ENCODE measurements at regions not wholly inside any gene's neighbourhood (a gene's known extent, or its start where the extent isn't known, plus 50 kb on each side); places are given as distances from the start of the nearest gene placed in this dataset.
A peak's percentile ranks its signal among the peaks of the same experiment; 100 is the strongest.

DNA sequence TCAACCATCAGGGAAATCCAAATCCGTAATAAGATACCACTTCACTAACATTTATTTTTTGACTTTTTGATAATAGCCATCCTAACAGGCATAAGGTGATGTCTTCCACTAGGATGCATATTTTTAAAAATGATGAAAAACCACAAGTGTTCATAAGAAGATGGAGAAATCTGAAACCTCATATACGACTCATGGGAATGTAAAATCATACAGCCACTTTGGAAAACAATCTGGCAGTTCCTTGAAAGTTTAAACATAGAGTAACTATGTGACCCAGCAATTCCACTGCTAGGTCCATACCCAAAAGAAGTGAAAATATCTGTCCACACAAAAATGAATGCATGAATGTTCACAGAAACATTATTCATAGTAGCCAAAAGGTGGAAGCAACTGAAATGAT lies 431.0 kb downstream of the ENC1 start:
- FAIRE-seq (no peak), DNase-seq (ENCODE audit: insufficient read length, low spot score) (no peak)

DNA sequence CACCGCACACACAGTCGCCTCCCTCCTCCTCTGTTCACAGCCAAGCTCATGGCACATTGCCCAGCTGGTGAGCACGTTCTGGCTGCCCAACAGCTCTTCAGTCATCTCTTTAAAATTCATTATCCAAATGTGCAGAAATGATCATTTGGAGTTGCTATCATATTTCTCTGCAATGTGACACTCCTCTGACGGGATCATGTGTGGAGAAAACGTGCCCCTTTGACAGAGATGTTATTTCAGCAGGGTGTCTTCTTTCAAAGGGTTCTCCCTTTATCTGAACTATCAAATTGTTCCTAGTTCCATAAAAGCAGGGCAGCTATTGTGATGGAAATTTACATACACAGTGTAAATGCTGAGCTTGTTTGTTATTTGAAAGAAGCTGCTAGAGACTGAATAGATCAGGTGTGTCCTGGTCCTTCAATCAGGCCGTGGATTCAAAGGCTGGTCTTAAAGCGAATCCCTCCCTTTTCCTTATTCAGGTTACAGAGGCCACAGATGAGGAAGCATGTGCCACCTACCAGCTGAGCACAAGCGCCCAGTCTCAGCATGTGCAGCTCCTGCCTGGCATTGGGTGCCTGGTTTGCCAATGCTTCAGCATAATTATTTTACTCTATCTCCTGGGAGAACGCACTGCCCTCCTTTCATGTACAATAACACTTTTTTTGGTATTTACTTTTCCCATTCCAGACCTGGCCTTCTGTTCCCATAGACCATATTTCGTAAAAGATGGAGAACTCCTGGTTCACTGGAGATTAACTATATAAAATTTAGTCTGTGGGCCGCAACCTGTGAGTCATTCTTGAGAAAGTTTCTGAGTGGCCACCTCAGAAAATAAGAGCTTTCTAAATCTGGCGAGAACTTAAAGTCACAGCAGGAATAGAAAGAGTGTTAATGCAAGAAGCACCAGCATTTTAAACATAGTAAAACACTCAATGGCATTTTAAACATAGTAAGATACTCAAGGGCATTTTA lies 433.7 kb downstream of the ENC1 start:
- DNase-seq (ENCODE audit: insufficient read length, low spot score) (no peak), FAIRE-seq (no peak)

- DNase-seq (ENCODE audit: insufficient read length, low spot score): no peak
- no peak for FAIRE-seq
Measured at GRCh38 chr5:74205767-74206578, 434.6 kb downstream of the ENC1 start.

DNA sequence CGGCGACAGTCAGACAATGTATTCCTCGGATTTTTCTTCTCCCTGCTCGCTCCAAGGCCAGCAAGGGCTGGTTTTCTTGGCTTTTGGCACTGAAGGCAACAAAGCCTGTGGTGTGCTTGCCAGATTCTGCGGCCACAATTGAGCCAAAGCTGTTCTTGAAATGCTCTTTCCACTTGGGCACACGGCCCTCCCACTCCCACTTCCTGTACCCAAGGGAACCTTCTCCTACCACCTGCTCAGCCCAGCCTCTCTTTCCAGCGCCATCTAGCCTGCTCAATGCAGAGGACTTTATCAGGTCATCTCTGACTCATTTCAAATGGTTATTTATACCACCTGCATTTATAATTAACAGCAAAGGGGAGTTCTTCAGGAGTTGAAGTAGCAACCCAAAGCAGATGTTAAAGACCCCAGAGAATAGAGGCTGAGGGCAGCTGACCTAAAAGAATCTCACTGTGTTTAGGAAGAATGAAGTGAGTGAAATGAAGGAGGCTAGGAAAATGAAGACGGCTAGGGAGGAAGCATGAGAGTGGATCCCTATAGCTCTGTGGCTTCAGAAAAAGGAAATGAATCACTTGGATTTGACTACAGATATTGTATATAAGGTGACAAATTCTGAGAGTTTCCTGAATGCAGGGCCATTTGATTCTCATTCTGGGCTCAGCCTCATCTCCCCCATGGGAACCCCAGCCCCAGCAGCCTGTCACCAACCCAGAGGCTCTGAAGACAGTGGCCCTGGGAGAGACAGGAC lies 439.0 kb downstream of the ENC1 start:
- DNase-seq (ENCODE audit: insufficient read length, low spot score) (peak; percentile 14), FAIRE-seq (peak; percentile 91)

DNA sequence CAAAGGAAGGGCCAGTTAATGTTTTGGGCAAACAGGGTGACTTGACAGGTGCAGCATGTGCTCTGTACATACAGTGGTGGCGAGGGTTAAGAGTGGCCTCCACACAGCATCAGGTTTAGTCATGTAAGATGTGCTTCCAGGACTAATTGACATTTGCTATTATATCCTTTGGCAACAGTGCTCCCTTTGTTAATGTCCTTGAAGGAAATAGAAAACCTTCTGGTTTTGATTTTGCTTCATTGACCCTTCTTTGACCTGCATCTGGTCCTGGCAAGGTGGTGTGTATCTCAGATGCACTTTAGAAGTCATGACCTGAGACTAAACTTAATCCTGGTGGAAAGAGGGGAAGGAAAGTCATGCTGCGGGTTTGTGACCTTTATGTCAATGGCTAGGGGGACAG lies 440.0 kb downstream of the ENC1 start:
- peak; percentile 53 for FAIRE-seq
- DNase-seq (ENCODE audit: insufficient read length, low spot score): no peak

DNA sequence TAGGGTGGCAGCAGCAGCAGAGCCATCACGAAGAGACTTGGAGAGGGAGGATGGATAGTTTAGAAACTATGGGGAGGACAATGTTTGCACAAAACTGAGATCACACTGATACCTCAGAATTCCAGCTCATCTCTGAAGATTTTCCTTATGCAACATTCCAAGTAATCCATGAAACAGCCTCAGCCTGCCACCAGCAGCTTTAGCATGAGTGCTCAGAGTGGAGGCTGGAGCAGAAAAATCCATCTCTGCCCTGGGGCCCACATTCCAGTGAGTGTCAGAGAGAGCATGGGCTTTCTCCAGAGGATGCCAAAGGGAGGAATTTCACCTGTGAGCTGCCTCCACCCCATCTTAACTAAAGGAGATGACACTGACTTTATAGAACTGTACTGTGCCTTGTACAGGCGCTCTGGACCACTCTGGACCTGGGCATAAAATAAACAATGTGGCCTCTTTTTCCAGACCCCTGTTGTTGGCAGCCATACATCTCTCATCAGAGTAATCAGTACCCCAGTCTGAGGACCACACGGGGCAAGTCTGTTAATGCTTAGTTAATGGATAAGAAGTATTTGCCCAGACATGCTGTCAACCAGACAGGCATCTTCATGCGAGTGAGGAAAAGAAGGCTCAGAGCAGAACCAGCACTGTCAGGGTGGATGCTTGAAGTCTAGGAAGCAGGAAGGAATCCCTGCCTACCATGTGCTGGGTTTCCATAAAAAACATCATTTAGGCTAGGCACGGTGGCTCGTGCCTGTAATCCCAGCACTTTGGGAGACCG lies 440.9 kb downstream of the ENC1 start:
- no peak for FAIRE-seq
- DNase-seq (ENCODE audit: insufficient read length, low spot score): no peak

- no peak for DNase-seq (ENCODE audit: insufficient read length, low spot score)
Measured at GRCh38 chr5:74199005-74199404, 441.5 kb downstream of the ENC1 start.

GRCh38 chr5:74198156-74198555 lies 442.4 kb downstream of the ENC1 start:
- FAIRE-seq (no peak), DNase-seq (ENCODE audit: insufficient read length, low spot score) (no peak)

More at GRCh38 chr5:74199005-74199404, 441.5 kb downstream of the ENC1 start:
- FAIRE-seq: peak; percentile 76

DNA sequence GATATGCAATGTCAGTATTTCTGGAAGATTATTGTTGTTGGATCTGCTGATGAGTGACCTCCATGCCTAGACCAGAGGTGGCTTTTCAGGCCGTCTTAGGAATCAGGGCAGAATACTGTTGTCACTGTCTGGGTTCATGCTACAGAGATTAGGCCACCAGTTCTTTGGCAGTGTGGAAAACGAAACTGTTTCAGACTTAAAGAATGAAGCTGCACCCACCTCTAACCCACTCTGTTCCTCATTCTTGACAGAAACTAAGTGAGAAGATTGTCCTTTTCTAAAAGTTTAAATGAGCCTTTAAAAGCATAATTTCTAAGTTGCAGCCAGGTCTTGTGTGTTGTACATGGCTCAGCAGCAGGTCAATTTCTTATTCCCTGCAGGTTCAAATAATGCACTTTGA lies 444.3 kb downstream of the ENC1 start:
- peak; percentile 79 for FAIRE-seq
- DNase-seq (ENCODE audit: insufficient read length, low spot score): no peak

DNA sequence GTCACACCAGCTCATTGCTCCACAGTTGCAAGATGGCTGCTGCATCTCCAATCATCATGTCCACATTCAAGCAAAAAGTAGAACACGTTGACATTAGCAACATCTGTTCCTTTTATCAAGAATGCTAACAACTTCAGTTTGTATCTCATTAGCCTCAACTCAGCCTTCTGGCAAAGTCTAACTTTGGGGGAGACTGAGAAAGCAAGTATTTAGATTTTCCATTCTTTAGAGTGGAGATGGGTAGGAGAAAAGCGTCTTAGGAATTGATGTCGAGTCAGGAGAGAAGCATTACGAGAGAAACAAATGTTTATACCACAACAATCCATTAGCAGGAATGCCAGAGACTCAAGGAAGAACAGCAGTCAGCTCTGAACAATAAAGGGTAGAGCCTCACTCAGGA lies 446.3 kb downstream of the ENC1 start:
- DNase-seq (ENCODE audit: insufficient read length, low spot score) (no peak), FAIRE-seq (no peak)

DNA sequence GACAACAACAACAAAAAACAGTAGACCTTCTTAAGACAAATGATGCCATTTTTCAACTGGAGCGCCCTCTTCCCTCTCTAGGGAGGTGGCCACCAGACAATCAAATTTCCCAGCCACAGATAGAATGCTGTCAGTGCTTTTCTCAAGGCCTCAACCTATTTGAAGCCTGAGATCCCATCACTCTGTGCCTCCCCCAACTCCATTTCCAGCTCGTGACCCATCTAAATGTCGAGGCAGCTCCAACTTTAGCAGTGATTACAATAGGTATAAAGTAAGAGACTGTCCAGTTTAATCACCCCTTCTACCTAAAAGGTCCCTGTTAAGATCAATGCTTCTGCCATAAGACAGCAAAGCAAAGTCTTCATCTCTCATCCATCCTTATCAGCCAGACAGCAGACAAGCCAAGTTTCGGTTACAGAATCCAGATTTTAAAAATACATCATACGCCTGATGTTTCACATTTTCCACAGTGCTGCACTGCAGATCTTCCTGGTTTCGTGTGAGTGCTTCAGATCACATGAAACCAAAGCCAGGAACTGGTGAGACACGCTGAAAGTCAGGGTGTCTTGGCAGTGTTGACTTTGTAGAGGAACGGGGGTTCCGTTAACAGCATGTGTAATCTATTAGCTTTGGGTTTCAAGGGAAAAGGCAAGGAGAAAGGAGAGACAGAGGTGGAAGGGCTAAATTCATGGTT lies 447.8 kb downstream of the ENC1 start:
- FAIRE-seq (peak; percentile 37), DNase-seq (ENCODE audit: insufficient read length, low spot score) (no peak)

- no peak for DNase-seq (ENCODE audit: insufficient read length, low spot score)
- FAIRE-seq: no peak
Measured at GRCh38 chr5:74188351-74189105, 452.0 kb downstream of the ENC1 start.

DNA sequence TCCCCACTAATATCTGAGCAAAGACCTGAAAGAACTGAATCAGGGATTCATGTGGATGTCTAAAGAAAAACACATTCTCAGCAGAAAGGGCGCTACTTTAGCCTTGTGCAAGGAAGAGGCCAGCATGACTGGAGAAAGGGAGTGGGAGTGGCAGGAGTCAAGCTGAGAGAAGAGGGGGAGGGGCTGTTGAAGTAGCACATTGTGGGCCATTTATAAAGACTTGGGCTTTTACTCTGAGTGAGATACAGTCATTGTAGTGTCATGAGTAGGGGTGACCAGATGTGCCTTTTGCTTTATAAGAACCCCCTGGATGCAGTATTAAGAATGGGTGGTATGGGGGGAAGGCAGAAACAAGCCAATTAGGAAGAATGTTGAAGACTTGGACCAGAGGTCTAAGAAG lies 452.8 kb downstream of the ENC1 start:
- FAIRE-seq: no peak
- DNase-seq (ENCODE audit: insufficient read length, low spot score): no peak

DNA sequence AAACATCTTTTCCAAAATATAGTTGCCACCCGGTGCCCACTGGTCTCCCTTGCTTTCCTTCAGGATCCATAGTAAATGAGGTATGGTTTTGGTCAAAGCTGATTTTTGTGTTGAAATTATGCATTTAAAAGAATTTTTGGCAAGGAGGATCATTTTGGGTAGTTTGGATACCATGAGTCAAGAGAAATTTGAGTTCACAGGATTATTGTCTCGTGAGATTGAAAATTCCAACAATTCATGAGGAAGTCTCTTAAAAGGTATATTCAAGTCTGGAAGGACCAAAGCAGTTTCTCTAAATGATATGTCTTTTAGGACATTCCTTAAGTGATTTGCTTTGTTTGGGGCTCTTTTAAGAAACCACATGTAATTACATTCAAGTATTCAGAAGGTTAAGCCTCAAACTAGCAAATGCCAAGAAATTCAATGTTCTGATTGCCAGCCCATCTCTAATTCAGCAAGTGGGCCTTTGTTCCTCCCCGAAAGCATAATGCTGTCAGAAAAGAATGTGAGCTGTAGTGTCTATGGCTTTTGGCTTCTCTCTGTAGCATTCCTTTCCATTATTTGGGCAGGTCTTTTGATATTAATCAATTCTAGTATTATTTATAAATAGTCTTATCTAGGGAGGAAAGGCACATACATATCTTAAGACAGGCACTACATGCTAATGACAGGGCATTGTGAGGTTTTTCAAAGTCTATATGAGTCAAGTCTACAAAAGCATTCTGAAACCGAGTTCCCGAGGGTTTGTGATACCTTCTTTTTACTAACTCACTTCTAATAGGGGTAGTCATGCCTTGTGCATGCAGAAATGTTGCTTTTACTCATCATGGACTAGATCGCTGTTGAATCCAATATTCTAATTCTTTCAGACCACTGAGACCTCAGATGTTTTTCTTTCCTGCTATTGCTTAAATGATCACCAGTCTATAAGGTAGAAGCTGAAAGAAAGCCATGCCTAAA lies 453.9 kb downstream of the ENC1 start:
- no peak for FAIRE-seq
- DNase-seq (ENCODE audit: insufficient read length, low spot score): no peak

- no peak for FAIRE-seq
- no peak for DNase-seq (ENCODE audit: insufficient read length, low spot score)
Measured at GRCh38 chr5:74185599-74185998, 454.9 kb downstream of the ENC1 start.

DNA sequence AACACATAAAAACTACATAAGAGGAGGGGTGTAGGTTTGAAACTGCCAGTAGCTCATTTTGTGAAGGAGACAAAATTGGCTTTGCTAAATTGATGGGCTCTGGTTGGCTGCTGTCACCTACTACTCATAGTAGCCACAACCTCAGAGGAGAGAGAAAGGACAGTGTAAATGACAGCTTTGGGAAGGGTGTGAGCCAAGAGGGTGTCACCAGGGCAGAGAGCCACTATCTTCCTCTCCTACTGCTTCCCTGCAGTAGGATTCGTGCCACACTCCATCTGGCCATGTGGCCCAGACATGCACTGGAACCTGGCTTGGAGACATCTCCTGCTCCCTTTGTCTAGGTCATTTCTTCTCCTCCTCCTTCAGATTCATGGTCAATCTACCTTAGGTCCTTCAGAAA lies 455.9 kb downstream of the ENC1 start:
- no peak for DNase-seq (ENCODE audit: insufficient read length, low spot score)
- no peak for FAIRE-seq

- DNase-seq (ENCODE audit: insufficient read length, low spot score) (no peak), FAIRE-seq (no peak)
Measured at GRCh38 chr5:74183041-74183440, 457.5 kb downstream of the ENC1 start.

DNA sequence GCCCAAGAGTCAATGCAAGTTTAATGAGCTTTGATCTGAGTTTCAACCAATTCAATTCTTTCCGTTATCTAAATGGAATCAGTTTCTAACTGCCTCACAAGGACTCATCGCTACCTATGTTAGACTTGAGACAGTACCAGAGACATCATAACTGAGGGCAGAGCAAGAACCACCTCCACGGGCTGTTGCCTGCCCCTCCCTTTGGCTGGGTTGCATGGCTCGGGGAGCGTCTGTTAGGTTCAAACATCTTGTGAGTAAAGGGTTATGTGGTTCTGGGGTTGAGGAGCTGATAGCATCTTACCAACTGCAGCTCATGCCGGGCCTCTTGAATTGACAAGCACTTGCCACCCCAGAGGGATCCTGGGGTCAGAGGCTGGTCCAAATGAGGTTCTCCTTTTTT lies 457.9 kb downstream of the ENC1 start:
- DNase-seq (ENCODE audit: insufficient read length, low spot score) (no peak), FAIRE-seq (no peak)

All from GM19239 (cell line).